GM19025 (cell line): ENCODE measurements at regions not wholly inside any gene's neighbourhood (a gene's known extent, or its start where the extent isn't known, plus 50 kb on each side); places are given as distances from the start of the nearest gene placed in this dataset.
"Not testable (repeated sequence)": the region's sequence is repeated elsewhere in the genome, so short reads cannot be mapped to it uniquely, and the experiment has no call there.

Experiments used
- ATAC-seq: cut with Tn5 transposase; IDR thresholded peaks from one replicate; pipeline ENCODE4 v1.9.1; 2021; ENCODE audit warnings: mild to moderate bottlenecking, low read depth, moderate library complexity; ENCODE audit not compliant: unreplicated experiment

- no peak for ATAC-seq
Observed at GRCh38 chr2:125959047-125959446, 696.9 kb upstream of the GYPC start.

GRCh38 chr2:125961739-125962138, 694.2 kb upstream of the GYPC start:
- no peak for ATAC-seq

GRCh38 chr2:125979886-125980285, 676.1 kb upstream of the GYPC start:
- ATAC-seq, result no peak

- ATAC-seq, result no peak
Observed at GRCh38 chr2:125983364-125983763, 672.6 kb upstream of the GYPC start.

GRCh38 chr2:126029316-126029715, 626.6 kb upstream of the GYPC start:
- ATAC-seq, result no peak

- no peak for ATAC-seq
Observed at GRCh38 chr2:126038861-126039260, 617.1 kb upstream of the GYPC start.

GRCh38 chr2:126041391-126042047, 614.4 kb upstream of the GYPC start:
- no peak for ATAC-seq

GRCh38 chr2:126042089-126042488, 613.9 kb upstream of the GYPC start:
- ATAC-seq, result no peak

GRCh38 chr2:126048719-126049118, 607.2 kb upstream of the GYPC start:
- no peak for ATAC-seq

- no peak for ATAC-seq
Observed at GRCh38 chr2:126049461-126049860, 606.5 kb upstream of the GYPC start.

GRCh38 chr2:126050991-126051736, 604.8 kb upstream of the GYPC start:
- no peak for ATAC-seq

GRCh38 chr2:126051737-126052240, 604.2 kb upstream of the GYPC start:
- not testable (repeated sequence) for ATAC-seq

- ATAC-seq, result no peak
Observed at GRCh38 chr2:126059379-126059778, 596.6 kb upstream of the GYPC start.

GRCh38 chr2:126085011-126085795, 570.8 kb upstream of the GYPC start:
- no peak for ATAC-seq

- ATAC-seq, result no peak
Observed at GRCh38 chr2:126100962-126101361, 555.0 kb upstream of the GYPC start.

- no peak for ATAC-seq
Observed at GRCh38 chr2:126106006-126106405, 550.0 kb upstream of the GYPC start.

GRCh38 chr2:126107883-126108282, 548.1 kb upstream of the GYPC start:
- no peak for ATAC-seq

GRCh38 chr2:126115975-126116374, 540.0 kb upstream of the GYPC start:
- ATAC-seq, result no peak

- ATAC-seq, result no peak
Observed at GRCh38 chr2:126117886-126118285, 538.1 kb upstream of the GYPC start.

GRCh38 chr2:126145752-126146151, 510.2 kb upstream of the GYPC start:
- no peak for ATAC-seq

GRCh38 chr2:126154256-126154785, 501.6 kb upstream of the GYPC start:
- no peak for ATAC-seq
